ENCODE measurements at regions not wholly inside any gene's neighbourhood (a gene's known extent, or its start where the extent isn't known, plus 50 kb on each side); places are given as distances from the start of the nearest gene placed in this dataset.

DNA sequence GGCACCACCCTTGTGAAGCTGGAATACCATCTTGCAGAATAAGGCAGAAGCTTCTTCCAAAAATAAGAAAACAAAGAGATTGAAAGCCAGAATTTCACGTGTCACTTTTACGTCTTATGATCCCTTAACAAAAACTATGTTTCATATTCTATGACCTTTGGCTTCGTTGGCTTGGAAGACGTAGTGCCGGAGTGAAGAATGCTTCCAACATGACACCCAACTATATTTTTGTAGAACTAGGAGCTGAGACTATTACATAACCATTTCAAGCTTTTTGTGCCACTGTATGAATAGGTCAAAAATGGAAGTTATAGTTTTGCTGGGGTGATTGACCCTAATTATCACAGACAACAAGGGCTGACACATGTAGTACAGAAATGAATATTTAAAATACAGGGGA, 996.2 kb downstream of the ADGRL3 start:
- no peak for DNase-seq

DNA sequence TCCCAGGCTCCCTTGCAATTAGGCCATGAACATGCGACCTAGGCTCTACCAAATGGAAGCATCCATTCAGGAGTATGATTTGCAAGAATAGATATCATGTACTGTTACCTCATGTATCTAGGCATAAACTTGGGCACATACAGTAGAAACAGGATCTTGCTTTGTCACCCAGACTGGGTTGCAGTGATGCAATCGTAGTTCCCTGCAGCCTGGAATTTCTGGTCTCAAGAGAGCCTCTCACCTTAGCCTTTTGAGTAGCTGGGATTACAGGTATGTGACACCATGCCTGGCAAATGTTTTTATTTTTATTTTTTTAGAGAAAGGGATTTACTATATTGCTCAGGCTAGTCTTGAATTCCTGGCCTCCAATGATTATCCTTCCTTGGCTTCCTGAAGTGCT, 994.2 kb downstream of the ADGRL3 start:
- DNase-seq = no peak

DNA sequence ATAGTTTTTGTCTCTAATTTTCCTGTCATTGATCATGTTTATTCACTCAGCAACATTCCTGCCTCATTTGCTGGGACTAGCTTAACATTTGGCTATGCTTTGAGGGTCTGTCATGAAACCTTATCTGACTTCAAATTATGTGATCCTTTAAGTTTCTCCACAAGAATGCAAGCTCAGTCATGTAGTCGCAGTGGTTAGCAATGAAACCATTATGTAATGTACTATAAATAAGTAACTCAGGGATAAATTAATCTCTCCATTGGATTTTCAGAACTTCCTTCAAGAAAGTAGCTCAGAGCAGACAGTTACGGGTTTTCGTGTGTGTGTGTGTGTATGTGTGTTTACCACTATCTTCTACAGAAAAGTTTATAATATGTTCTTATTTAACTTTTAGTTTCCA, 993.6 kb downstream of the ADGRL3 start:
- no peak for DNase-seq

DNA sequence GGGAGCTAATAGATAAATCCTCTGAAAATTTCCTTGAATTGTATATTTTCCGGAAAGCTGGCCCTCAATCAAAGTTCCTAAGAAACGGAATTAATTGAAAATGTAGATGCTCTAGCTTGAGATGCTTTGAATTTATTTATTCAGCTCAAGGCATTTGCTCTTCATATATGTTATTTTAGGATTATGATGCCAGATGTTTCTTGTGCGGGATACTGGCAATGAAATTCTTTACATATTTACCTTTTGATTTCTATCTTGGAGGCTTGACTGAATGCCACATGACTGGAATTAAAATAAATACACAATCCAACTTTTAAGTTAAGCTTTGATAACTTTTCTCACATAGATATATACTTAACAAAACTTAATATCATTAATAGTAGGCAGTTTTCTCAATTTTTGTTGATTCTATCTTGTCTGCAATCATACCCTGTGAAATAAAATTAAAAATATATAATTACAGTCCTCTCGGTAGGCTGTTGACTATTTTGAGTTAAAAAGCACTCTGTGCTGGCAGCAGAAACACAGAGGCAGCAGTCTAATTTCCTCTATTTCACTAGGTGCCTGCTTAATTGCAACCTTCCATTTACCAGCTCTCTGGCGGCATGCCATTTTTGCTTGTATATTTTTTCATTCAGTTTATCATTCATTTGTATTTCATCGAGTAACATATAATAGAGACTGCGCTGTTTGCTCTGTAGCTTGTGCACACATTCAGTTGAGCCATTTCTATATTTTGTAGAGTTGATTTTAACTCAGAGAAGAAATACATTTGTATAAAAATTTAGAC, 991.5 kb downstream of the ADGRL3 start:
- DNase-seq = no peak

DNA sequence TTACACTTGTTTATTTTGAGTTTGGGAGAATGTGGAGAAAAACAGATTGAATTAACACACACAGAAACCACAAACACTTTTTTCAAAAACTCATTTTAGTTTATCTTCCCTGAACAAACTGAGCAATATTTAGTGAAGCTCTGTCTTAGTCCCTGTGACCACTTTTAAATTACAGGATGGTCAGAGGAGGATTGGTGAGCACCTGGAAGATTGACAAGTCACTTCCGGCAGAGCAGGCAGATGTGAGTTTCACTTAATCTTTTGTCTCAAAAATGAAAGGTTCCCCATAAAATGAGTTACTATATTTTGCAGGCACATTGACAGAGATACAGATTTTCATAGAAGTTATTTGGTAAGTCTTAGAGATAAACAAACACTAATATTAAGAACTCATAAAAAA, 970.1 kb downstream of the ADGRL3 start:
- DNase-seq = no peak

DNA sequence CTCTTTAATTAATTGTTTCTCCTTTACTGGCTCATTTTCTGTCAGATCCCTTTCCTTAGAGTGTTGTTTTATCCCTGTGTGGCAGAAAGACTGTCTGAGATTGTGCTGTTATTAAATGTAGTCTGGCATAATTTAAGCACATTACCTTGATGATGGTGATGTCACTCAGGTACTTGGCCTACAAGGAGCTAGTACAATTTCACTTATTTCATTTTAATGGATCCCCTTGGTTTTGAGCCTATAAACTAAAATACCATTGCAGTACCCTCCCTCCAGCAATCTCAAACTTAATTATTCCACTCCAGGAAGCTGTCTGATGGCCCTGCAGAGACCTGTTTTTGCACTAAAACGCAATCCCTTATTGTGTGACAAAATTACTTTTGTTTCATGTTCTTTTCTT, 968.6 kb downstream of the ADGRL3 start:
- no peak for DNase-seq

DNA sequence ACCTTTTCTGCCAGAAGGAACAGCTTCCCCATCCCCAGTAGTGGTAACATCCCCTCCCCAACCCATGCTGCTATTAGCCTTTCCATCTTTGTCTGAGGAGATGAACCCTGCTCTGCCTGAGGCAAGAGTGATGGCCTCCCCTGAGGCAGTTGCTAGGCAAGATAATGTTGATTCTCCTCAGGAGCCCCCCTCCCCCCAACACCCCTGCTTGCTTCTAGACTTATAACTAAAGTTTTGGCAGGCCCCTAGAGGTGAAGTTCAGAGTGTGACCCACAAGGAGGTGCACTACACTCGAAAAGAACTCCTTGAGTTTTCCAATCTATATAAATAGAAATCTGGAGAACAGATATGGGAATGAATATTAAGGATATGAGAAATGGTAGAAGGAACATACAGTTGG, 962.5 kb downstream of the ADGRL3 start:
- DNase-seq = no peak

DNA sequence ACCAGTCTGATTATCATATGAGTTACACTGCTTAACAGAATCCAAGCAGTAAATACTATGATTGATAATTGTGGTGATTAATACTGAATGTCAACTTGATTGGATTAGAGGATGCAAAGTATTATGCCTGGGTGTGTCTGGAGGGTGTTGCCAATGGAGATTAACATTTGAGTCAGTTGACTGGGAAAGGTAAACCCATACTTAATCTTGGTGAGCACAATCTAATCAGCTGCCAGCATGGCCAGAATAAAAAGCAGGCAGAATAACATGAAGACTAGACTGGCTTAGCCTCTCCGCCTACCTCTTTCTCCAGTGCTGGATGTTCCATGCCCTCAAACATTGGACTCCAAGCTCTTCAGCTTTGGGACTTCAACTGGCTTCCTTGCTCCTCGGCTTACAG, 961.3 kb downstream of the ADGRL3 start:
- DNase-seq = no peak

DNA sequence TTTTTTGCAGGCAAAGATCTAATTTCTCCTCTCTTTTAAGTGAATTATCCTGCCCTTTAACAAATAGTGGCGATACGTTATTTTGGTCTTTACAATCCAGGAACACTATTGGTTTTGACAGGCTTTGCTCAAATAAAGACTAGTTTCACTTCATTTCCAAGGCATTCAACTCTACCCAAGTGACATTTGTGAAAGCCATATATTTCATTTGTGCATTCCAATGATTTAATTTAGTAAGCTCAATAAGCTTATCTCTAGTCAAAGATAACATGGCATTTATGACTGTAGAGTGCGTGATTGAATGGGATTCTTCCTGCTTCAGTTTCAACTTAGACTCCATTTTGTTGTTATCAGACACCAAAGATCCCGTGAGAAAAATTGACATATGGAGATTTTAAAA, 959.8 kb downstream of the ADGRL3 start:
- DNase-seq = no peak

DNA sequence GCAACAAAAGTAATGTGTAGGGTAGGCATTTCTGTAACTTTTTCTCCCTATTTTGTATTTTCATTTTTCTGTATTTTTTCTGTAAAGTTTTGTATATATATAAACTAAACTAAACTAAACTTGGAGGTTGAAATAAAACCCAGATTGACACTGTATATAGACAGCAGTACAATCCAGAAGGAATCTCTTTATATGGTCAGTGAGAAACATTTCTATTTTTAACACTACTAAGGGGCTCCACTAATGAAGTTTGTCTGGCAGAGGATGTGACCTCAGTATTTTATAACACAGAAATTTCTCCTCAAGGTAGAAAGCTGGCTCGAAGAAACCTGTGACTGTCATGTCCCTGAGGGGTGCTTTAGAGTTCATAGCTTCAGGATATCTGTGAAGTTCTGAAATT, 959.2 kb downstream of the ADGRL3 start:
- DNase-seq = no peak

DNA sequence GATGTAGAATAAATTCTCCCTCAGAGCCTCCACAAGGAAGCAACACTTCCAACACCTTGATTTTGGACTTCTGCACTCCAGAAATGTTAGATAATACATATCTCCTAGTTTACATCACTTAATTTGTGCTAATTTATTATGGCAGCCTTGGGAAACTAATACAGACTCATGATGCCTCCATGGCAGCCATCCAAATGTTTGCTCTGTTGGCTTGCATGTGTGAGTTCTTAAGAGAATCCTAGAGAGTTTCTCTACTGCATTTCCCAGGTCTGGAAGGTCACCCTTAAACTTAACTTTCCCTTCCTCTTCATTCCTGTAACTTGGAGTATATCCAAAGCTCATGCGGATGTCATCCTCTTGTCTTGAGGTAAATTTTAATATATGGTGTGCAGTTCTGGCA, 956.1 kb downstream of the ADGRL3 start:
- no peak for DNase-seq

DNA sequence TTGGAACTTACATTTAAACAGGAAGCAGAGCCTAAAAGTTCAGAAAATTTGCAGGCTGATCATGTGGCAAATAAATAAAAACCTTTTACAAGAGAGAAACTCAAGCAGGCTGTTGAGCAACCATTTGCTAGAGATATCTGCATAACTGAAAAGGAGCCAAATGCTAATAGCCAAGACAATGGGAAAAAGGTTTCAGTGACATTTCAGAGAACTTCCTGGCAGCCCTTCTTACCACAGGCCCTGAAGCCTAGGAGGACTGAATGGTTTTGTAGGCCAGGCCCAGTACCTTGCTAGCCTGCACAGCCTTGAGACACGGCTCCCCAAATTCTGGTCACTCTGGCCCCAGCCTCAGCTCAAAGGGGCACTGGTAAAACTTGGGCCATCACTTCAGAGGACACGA, 945.1 kb downstream of the ADGRL3 start:
- no peak for DNase-seq

DNA sequence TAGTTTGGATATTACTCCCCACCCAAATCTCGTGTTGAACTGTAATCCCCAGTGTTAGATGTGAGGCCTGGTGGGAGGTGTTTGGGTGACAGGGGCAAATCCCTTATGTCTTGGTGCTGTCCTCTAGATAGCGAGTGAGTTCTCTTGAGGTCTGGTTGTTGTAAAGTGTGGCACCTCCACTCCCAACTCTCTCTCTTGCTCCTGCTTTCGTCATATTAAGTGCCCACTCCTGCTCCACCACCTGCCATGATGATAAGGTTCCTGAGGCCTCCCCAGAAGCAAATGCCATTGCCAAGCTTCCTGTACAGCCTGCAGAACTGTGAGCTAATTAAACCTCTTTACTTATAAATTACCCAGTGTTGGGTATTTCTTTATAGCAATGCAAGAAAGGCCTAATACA, 944.3 kb downstream of the ADGRL3 start:
- no peak for DNase-seq

DNA sequence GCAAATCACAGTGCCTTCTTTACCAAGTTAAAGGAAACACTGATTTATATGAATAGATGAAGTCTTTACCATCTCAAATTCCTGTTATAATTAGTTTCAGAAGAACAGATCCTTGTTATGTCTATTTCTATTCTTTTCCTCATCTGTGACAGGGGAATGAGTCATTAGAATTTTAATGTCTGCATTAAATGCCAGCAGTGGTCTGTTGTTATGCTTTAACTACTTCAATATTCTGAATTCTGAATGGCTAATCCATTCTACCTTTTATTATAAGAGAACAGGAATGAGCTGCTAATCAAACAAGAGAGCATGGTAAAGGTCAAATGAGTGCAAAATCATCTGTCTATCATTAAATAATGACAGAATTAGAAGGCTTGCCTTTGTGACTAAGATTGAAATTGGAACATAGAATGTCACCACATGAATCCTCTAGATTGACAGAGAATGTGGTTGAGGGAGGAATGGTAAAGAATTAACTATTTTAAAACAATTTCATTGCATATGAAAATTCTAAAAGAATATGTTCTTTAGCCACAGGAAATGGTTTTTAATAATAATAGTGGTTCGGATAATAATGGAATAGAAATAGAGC, 935.5 kb downstream of the ADGRL3 start:
- no peak for DNase-seq

DNA sequence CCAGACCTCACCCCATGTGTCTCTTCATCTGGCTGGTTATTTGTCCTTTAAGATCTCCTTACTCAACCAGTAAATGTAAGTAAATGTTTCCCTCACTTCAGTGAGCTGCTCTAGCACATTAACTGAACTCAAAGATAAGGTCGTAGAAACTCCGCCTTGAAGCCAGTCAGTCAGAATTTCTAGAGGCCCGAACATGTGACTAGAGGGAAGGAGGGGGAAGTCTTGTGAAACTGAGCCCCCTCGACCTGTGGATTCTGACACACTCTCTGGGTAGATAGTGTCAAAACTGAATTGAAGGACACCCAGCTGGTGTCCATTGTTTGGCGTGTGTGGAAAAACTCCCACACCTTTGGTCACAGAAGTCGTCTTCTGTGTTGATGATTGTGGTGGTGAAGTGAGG, 933.9 kb downstream of the ADGRL3 start:
- DNase-seq = no peak

DNA sequence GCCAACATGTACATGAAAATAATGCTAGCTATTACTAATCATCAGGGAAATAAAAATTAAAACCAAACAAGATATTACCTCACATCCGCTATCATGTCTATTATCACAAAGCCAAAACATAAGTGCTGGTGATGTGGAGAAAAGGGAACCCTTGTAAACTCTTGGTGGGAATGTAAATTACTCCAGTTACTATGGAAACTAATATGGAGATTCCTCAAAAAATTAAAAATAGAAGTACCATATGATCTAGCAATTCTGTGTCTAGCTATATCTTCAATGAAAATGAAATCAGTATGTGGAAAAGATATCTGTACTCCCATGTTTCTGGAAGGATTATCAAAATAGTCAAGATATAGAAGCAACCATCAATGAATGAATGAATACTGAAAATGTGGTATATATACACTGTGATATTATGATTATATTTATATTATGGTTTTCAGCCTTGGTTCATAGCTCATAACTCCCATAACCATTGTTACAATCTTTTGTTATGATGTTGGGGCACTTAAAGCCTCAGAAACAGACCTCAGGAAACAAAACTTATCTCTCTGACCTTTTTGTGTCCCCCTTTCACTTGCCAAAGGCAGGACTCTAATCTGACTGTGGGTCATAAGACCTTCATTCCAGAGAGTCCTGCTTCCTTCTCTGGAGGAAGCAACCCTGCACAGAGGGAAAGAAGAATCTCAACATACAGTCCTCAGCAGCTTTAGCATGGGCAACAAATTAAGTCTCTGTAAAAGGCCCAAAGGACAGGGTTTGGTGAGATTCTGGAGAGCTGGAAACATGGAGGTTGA, 933.2 kb downstream of the ADGRL3 start:
- no peak for DNase-seq

DNA sequence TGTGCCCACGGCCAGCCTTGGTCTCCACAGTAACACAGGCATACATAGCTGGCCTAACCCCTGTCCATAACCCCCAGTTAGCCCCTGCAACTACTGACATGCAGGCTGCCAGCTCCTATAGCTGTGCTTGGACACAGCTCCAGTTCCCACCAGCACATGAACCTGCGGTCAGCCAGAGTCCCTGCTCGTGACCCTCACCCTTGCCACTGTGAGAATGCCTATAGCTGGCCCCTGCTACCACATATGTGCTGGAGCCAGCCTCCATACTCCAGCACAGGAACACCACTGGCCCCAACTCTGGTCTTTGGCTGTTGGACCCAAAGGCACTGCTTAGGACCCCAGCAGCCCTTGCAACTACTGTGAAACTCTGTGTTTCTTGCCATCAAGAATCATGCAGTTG, 930.9 kb downstream of the ADGRL3 start:
- no peak for DNase-seq

DNA sequence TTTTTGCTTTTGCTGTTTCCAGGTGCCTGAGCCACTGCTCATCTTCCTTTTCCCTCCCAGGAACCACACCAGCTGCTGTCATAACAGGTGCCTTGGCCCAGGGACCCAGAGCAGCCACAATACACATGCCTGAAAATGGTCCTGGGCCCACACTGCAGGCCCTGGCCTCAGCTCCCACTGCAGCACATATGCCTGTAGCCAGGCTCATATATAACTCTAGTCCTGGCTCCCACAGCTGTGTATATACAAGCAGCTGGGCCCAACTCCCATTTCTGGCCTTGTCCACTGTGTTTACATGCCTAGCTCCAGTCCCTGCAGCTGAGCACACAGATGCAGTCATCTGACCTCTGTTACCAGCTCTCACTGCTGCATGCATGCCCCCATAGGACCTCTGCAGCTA, 930.5 kb downstream of the ADGRL3 start:
- no peak for DNase-seq

DNA sequence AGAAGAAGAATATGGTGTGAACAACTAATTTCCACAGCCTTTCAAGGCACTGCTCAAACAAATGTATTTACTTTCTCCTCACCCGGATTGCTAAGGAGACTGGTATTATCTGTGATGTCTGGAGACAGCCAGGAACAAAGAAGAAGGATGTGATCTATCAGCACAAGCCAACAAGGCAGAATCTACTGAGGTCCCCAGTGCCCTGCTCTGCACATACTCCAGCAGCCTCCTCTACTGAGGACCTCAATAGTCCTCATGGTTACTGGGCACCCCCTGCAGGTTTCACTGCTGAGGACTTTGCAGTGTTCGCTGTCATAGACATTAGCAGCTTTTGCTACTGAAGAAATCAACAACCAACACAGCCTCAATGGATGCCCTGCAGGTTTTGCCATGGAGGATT, 930.1 kb downstream of the ADGRL3 start:
- DNase-seq = no peak
